HEK293 (cell line): ENCODE measurements at regions not wholly inside any gene's neighbourhood (a gene's known extent, or its start where the extent isn't known, plus 50 kb on each side); places are given as distances from the start of the nearest gene placed in this dataset.

Experiments
- CTCF ChIA-PET: fragments of 350-600 bp; formaldehyde crosslinking; extraction: SDS; loops from one replicate; lab custom pipeline; 2021; ENCODE audit warnings: antibody characterized with exemption; lab: Yijun Ruan, JAX
- POLR2A ChIA-PET: fragments of 300-600 bp; formaldehyde crosslinking; extraction: SDS; loops from one replicate; lab custom pipeline; 2020; ENCODE audit warnings: antibody characterized with exemption, inconsistent platforms; lab: Yijun Ruan, JAX
- H3K27ac ChIP-seq: fragments of 200-500 bp; sonication (Bioruptor generic); 2 replicates; pipeline ENCODE4 v1.5.1; 2014; ENCODE audit warnings: low read depth, low read length, control low read depth, inconsistent platforms; ENCODE audit errors: extremely low read depth
- H3K36me3 ChIP-seq, 2 experiments: fragments of 200-500 bp in 1 of 2; sonication (Bioruptor generic) in 1 of 2; 1 replicate in 1 of 2; 2 replicates in 1 of 2; pipeline ENCODE4 v1.5.1; 2014 to 2017; ENCODE audit warnings: inconsistent platforms in 2 of 2, low read length in 2 of 2; ENCODE audit not compliant: control insufficient read depth in 2 of 2, insufficient read depth in 1 of 2
- H3K4me1 ChIP-seq: fragments of 200-500 bp; sonication (Bioruptor generic); 2 replicates; pipeline ENCODE4 v1.5.1; 2014; ENCODE audit warnings: mild to moderate bottlenecking, low read length, inconsistent platforms; ENCODE audit not compliant: control insufficient read depth, insufficient read depth
- H3K4me3 ChIP-seq: 2 replicates; pipeline ENCODE4 v1.5.1; 2011; ENCODE audit warnings: low read depth, mild to moderate bottlenecking, control low read depth, low read length, moderate library complexity
- H3K9me3 ChIP-seq: fragments of 200-500 bp; sonication (Bioruptor generic); 2 replicates; pipeline ENCODE4 v1.5.1; 2014; ENCODE audit warnings: low read depth, low read length, inconsistent platforms; ENCODE audit not compliant: control insufficient read depth, insufficient read depth
- BCL11A ChIP-seq: fragments of 450-650 bp; formaldehyde crosslinking; IDR thresholded peaks from 2 replicates; pipeline ENCODE4 v1.5.1; 2016; ENCODE audit warnings: low read depth, missing biosample characterization, missing genetic modification characterization
- ELK4 ChIP-seq: IDR thresholded peaks from 2 replicates; pipeline ENCODE4 v1.6.1; 2011; ENCODE audit warnings: mild to moderate bottlenecking, low read depth, low read length, borderline replicate concordance
- HIC1 ChIP-seq: fragments of 450-650 bp; formaldehyde crosslinking; IDR thresholded peaks from 2 replicates; pipeline ENCODE4 v1.5.1; 2016; ENCODE audit warnings: missing biosample characterization, missing genetic modification characterization
- PATZ1 ChIP-seq: fragments of 450-650 bp; formaldehyde crosslinking; IDR thresholded peaks from 2 replicates; pipeline ENCODE4 v1.5.1; 2016; ENCODE audit warnings: missing biosample characterization, missing genetic modification characterization
- PRDM1 ChIP-seq: fragments of 450-650 bp; formaldehyde crosslinking; IDR thresholded peaks from 2 replicates; pipeline ENCODE4; 2016; ENCODE audit warnings: missing biosample characterization, missing genetic modification characterization
- PRDM10 ChIP-seq: fragments of 450-650 bp; formaldehyde crosslinking; IDR thresholded peaks from 2 replicates; pipeline ENCODE4 v1.5.1; 2016; ENCODE audit warnings: missing biosample characterization, missing genetic modification characterization
- REST ChIP-seq: fragments of 450-650 bp; formaldehyde crosslinking; IDR thresholded peaks from 2 replicates; pipeline ENCODE4 v1.5.1; 2016; ENCODE audit warnings: missing biosample characterization, missing genetic modification characterization
- TSHZ1 ChIP-seq: fragments of 450-650 bp; formaldehyde crosslinking; IDR thresholded peaks from 2 replicates; pipeline ENCODE4 v1.5.1; 2016; ENCODE audit warnings: missing biosample characterization, missing genetic modification characterization, borderline replicate concordance
- WT1 ChIP-seq: fragments of 450-650 bp; formaldehyde crosslinking; IDR thresholded peaks from 2 replicates; pipeline ENCODE4 v1.5.1; 2016; ENCODE audit warnings: missing biosample characterization, missing genetic modification characterization
- ZBTB1 ChIP-seq: fragments of 450-650 bp; formaldehyde crosslinking; IDR thresholded peaks from 2 replicates; pipeline ENCODE4 v1.5.1; 2016; ENCODE audit warnings: missing biosample characterization, missing genetic modification characterization
- ZBTB8A ChIP-seq: fragments of 450-650 bp; formaldehyde crosslinking; IDR thresholded peaks from 2 replicates; pipeline ENCODE4 v1.5.1; 2016; ENCODE audit warnings: missing biosample characterization, missing genetic modification characterization
- ZNF114 ChIP-seq: fragments of 450-650 bp; formaldehyde crosslinking; IDR thresholded peaks from 2 replicates; pipeline ENCODE4 v1.5.0; 2017; ENCODE audit warnings: missing biosample characterization, missing genetic modification characterization
- ZNF16 ChIP-seq: fragments of 450-650 bp; formaldehyde crosslinking; IDR thresholded peaks from 2 replicates; pipeline ENCODE4 v1.5.1; 2016; ENCODE audit warnings: low read depth, missing biosample characterization, missing genetic modification characterization
- ZNF426 ChIP-seq: fragments of 450-650 bp; formaldehyde crosslinking; IDR thresholded peaks from 2 replicates; pipeline ENCODE4 v1.5.1; 2017; ENCODE audit warnings: missing biosample characterization, missing genetic modification characterization, mild to moderate bottlenecking, inconsistent platforms, moderate library complexity
- ZNF571 ChIP-seq: fragments of 450-650 bp; formaldehyde crosslinking; IDR thresholded peaks from 2 replicates; pipeline ENCODE4 v1.5.0; 2017; ENCODE audit warnings: missing biosample characterization, missing genetic modification characterization
- ZNF843 ChIP-seq: fragments of 450-650 bp; formaldehyde crosslinking; IDR thresholded peaks from 2 replicates; pipeline ENCODE4 v1.5.1; 2016; ENCODE audit warnings: missing biosample characterization, missing genetic modification characterization
- ZSCAN23 ChIP-seq: fragments of 450-650 bp; formaldehyde crosslinking; IDR thresholded peaks from 2 replicates; pipeline ENCODE4 v1.5.1; 2016; ENCODE audit warnings: missing biosample characterization, missing genetic modification characterization
- ZSCAN30 ChIP-seq: fragments of 450-650 bp; IDR thresholded peaks from 2 replicates; pipeline ENCODE4 v1.5.1; 2018; ENCODE audit warnings: missing biosample characterization, mild to moderate bottlenecking, missing genetic modification characterization, moderate library complexity

GRCh38 chrX:33989936-33990335 lies 142.2 kb downstream of the FAM47A start:
- no peaks in the 10 kb centered on the region for H3K36me3 ChIP-seq
- no peak overlapping the region for H3K4me3 ChIP-seq
- TF ChIP-seq ZSCAN30 (tag by site-specific recombination) (no peak), ZNF843 (tag by site-specific recombination) (no peak), ZBTB8A (tag by site-specific recombination) (no peak), ZNF426 (tag by site-specific recombination) (no peak), TSHZ1 (tag by site-specific recombination) (no peak), PRDM10 (tag by site-specific recombination) (no peak), ELK4 (no peak), ZSCAN23 (no peak), BCL11A (no peak), ZNF114 (tag by site-specific recombination) (no peak), ZNF16 (tag by site-specific recombination) (no peak), ZBTB1 (tag by site-specific recombination) (no peak), WT1 (tag by site-specific recombination) (no peak), REST (tag by site-specific recombination) (no peak), PRDM1 (tag by site-specific recombination) (no peak), PATZ1 (tag by site-specific recombination) (no peak), ZNF571 (tag by site-specific recombination) (no peak), HIC1 (tag by site-specific recombination) (no peak)
- H3K4me1 ChIP-seq = no peaks in the 10 kb centered on the region
- ChIA-PET POLR2A (no interaction called here), CTCF (no interaction called here)
- no peaks in the 10 kb centered on the region for H3K9me3 ChIP-seq
- no peak overlapping the region for H3K27ac ChIP-seq
